ENCODE measurements at regions not wholly inside any gene's neighbourhood (a gene's known extent, or its start where the extent isn't known, plus 50 kb on each side); places are given as distances from the start of the nearest gene placed in this dataset.

- no peak for TF ChIP-seq CTCF (IDR thresholded peaks at IDR 0.05; ENCODE audit: low read depth, low read length, missing input control)
- TF ChIP-seq ATF3 (IDR thresholded peaks at IDR 0.05): no peak
- TF ChIP-seq RXRA (IDR thresholded peaks at IDR 0.05): no peak
- TF ChIP-seq FOXA1 (IDR thresholded peaks at IDR 0.05): no peak
- no peak for TF ChIP-seq YY1 (IDR thresholded peaks at IDR 0.05)
- TF ChIP-seq SP1 (IDR thresholded peaks at IDR 0.05): no peak
- no peak for TF ChIP-seq REST (IDR thresholded peaks at IDR 0.05)
- no peak for TF ChIP-seq TAF1 (conservative IDR thresholded peaks at IDR 0.05)
- TF ChIP-seq JUND (IDR thresholded peaks at IDR 0.05): no peak
- no peak for TF ChIP-seq GABPA (IDR thresholded peaks at IDR 0.05 in 1 of 2, conservative IDR thresholded peaks at IDR 0.05 in 1 of 2)
- no peak for TF ChIP-seq EGR1 (IDR thresholded peaks at IDR 0.05; ENCODE audit: low read depth in 2 of 2)
- TF ChIP-seq ZBTB33 (IDR thresholded peaks at IDR 0.05): no peak
- no peak for TF ChIP-seq RAD21 (IDR thresholded peaks at IDR 0.05)
- TF ChIP-seq MAX (IDR thresholded peaks at IDR 0.05): no peak
Measured at GRCh38 chr6:77040568-77041195, 422.6 kb downstream of the HTR1B start.

Data from liver (tissue), 3 donors.